ENCODE measurements at regions not wholly inside any gene's neighbourhood (a gene's known extent, or its start where the extent isn't known, plus 50 kb on each side); places are given as distances from the start of the nearest gene placed in this dataset.

DNA sequence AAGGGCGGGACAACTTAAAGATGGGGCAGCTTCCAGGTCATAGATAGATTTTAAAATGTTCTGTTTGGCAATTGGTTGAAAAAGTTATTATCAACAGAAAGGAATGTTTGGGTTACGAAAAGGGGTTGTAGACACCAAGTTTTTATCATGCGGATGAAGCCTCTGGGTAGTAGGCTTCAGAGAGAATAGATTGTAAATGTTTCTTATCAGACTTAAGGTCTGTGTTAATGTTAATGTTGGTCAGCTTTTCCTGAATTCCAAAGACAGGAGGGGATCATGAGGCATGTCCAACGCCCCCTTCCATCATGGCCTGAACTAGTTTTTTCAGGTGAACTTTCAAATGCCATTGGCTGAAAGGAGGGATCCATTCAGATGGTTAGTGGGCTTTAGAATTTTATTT, 84.2 kb upstream of the KIF5B start:
- TF ChIP-seq EHMT2 (IDR thresholded peaks at IDR 0.05; ENCODE audit: borderline replicate concordance, low read depth, low read length) (no peak), CREB1 (IDR thresholded peaks at IDR 0.05) (no peak), CREB1 (CRISPR knock-in tag; IDR thresholded peaks at IDR 0.05) (no peak)
- TF ChIP-seq, protein P1, sequence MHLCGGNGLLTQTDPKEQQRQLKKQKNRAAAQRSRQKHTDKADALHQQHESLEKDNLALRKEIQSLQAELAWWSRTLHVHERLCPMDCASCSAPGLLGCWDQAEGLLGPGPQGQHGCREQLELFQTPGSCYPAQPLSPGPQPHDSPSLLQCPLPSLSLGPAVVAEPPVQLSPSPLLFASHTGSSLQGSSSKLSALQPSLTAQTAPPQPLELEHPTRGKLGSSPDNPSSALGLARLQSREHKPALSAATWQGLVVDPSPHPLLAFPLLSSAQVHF (CRISPR knock-in tag; IDR thresholded peaks at IDR 0.05): no peak
